Right hindlimb (tissue), 1 donor: ENCODE measurements at regions not wholly inside any gene's neighbourhood (a gene's known extent, or its start where the extent isn't known, plus 50 kb on each side); places are given as distances from the start of the nearest gene placed in this dataset.

Experiments used
- DNase-seq: peaks from one replicate; pipeline ENCODE4 v3.0.0-alpha.2; 2018

- no peak for DNase-seq
These were observed 153.5 kb upstream of the FOXF1 start for GRCh38 chr16:86356804-86357203.

- DNase-seq: no peak
These were observed 153.0 kb upstream of the FOXF1 start for GRCh38 chr16:86357303-86357702.

- no peak for DNase-seq
These were observed 152.4 kb upstream of the FOXF1 start for GRCh38 chr16:86357950-86358349.

GRCh38 chr16:86359571-86359970 is 150.8 kb upstream of the FOXF1 start:
- DNase-seq: no peak

- DNase-seq: no peak
These were observed 148.0 kb upstream of the FOXF1 start for GRCh38 chr16:86362155-86362849.

- no peak for DNase-seq
These were observed 147.3 kb upstream of the FOXF1 start for GRCh38 chr16:86363057-86363490.

- DNase-seq: no peak
These were observed 146.3 kb upstream of the FOXF1 start for GRCh38 chr16:86363836-86364618.

GRCh38 chr16:86364653-86365380 is 145.5 kb upstream of the FOXF1 start:
- no peak for DNase-seq

GRCh38 chr16:86365513-86366273 is 144.6 kb upstream of the FOXF1 start:
- no peak for DNase-seq

- no peak for DNase-seq
These were observed 143.8 kb upstream of the FOXF1 start for GRCh38 chr16:86366481-86366880.

GRCh38 chr16:86367291-86368072 is 142.8 kb upstream of the FOXF1 start:
- DNase-seq: no peak

GRCh38 chr16:86368261-86368660 is 142.1 kb upstream of the FOXF1 start:
- no peak for DNase-seq

- DNase-seq: no peak
These were observed 140.3 kb upstream of the FOXF1 start for GRCh38 chr16:86370062-86370461.

GRCh38 chr16:86371083-86371803 is 139.1 kb upstream of the FOXF1 start:
- DNase-seq: no peak

GRCh38 chr16:86372193-86372592 is 138.1 kb upstream of the FOXF1 start:
- no peak for DNase-seq

GRCh38 chr16:86373276-86373901 is 136.9 kb upstream of the FOXF1 start:
- DNase-seq: no peak

GRCh38 chr16:86374603-86375130 is 135.7 kb upstream of the FOXF1 start:
- no peak for DNase-seq

GRCh38 chr16:86375364-86375763 is 135.0 kb upstream of the FOXF1 start:
- no peak for DNase-seq

GRCh38 chr16:86375851-86376250 is 134.5 kb upstream of the FOXF1 start:
- no peak for DNase-seq

- no peak for DNase-seq
These were observed 133.5 kb upstream of the FOXF1 start for GRCh38 chr16:86376837-86377236.
